Cerebellar nuclear complex (tissue), 1 donor: ENCODE measurements at regions not wholly inside any gene's neighbourhood (a gene's known extent, or its start where the extent isn't known, plus 50 kb on each side); places are given as distances from the start of the nearest gene placed in this dataset.

Experiments used
- DNase-seq, 2 experiments: peaks; one replicate each; lab custom pipeline; 2025; lab: John Stamatoyannopoulos, UW

DNA sequence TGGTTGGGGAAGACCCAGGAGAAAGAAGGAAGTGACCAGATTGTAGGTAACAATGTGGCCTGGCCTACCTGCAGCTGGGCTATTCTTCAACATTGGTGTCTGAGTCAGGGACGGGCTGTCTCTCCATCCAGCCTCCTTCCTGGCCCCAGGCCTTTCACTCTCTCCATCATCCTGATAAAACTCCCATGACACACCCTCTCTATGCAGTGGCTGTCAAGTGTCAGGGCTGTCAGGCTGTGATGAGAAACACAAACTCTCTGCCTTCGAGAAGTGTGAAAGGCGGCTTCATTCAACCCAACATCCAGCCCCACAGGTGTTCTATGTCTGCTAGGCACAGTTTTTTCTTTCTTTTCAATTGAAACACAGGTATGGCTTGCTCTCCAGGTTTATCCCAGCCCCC is 153.3 kb upstream of the VSTM2B start:
- no peak for DNase-seq

DNA sequence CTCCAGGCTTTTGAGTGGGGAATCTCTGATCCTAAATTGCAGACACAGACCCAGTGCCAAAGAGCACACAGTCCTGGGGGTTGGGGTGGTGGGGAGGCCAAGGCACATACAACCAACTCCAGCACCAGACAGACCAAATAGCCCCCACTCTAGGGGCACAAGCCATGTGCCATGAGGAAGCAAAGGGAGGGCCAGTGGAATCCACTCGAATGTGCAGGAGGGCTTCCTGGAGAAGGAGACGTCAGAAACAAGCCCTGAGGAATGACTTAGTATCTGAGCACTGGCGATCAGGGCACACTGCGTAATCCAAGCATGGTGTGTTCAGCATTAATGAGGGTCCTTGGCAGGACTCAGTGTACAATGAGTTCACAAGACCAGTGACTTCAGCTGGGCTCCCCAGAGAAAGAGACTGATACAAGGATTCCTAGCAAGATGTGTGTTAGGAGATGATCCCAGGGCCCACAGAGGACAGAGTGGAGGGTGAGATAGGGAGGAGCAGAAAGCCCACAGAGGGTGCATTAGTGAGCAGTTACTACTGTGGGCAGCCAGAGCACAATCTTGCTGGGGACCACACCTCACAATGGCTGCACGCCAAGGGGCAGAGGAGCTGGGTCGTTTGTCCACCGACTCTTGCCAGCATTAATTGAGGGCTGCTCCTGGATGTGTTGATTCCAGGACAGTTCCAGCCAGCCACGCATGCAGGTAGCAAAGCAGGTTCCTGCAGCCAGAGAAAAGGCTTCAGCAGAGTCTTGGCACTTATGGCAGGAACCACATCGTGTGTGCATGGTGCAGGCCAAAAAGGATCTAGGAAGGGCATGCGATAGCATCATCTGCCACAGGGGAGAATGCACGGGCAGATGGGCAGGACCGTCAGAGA is 152.6 kb upstream of the VSTM2B start:
- DNase-seq: no peak

DNA sequence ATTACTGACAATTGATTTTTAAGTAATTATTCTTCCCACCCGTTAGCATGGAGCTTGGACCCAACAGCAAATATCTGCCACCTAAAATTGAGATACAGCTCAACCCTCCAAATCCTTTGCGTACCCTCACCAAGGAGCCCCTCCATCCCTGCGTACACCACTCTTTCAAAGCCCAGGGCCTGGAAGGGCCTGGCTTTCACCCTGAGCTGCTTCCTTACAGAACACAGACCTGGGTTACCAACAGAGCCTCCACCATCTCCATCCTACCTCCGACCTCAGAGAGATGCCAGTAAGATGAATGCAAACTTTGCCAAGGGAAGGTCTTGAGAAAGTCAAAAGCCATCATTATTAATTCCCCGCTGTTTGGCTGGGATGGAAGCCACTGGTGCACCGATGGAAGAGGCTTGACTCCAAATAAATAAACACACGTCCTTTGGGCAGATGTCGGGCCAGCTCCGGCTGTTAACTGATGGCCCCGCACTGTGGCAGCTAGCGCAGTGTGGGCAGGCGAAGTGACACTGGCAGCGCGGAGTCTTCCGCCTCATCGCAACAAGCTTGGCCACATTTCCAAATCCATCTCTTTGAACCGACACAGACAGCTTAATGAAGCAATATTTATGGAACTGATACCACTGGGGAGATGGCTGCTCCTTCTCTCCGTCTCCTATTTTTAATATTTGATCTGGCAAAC is 150.2 kb upstream of the VSTM2B start:
- no peak for DNase-seq

DNA sequence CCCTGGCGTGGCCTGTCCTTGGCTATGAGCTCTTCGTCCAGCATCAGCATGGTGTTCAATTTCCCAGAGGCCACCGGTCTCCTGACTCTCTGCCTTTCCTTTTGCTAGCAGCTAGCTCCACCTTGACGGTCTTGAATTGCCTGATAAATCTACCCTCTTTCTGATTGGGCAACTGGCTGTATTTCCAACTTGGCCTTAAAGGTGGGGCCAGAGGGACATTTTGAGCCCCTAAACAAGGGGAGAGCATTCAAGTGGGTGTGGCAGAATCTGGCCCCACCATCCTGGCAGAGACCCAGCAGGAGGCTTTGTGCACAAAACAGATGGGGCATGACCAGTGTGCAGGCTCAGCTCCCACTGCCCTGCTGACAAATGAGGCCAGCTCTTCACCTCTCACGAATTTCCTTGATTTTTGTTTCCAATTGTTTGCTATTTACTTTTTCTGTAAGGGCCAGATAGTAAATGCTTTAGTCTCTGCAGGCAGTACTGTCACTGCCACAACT is 148.9 kb upstream of the VSTM2B start:
- DNase-seq: no peak

DNA sequence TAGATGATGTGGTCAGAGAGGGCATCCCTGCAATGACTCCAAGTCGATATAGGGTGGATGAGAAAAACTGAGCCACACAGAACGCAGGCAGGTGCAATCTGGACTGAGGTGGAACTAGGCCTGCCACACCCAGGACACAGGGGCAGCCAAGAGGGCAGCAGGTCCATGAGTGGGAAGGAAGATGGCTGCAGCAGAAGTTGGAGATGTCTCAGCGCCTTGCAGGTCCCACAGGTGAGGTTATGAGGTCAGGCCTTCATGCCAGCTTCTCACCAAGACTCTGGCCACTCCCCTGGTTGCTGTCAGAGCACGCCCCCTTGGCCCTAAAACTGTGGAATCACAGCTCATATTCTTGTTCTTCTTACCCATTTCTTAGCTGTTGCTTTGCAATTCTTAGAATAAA is 147.7 kb upstream of the VSTM2B start:
- no peak for DNase-seq

DNA sequence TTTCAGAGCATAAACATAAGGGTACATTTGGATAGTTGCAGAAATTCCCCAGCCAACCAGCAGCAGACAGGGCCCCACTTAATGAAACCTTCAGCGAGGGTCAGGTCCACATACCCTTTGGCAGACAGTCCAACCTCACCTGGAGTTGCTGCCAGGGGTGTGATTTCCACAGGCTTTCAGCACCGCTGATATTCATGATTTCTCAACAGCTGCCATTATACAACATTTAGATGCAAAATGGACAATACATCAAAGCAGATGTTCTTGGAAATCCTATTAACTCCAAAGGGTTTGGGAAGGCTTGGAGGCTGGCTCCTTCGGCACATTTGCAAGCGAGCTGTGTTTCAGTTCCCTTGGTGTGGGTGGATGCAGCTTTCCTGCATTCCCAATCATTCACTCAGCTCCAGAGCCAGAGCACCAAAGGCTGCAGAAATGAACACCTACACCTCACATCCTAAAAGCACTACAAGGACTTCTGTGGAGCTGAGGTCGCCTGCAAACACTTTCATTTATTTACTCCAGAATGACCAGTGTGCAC is 147.2 kb upstream of the VSTM2B start:
- no peak for DNase-seq

DNA sequence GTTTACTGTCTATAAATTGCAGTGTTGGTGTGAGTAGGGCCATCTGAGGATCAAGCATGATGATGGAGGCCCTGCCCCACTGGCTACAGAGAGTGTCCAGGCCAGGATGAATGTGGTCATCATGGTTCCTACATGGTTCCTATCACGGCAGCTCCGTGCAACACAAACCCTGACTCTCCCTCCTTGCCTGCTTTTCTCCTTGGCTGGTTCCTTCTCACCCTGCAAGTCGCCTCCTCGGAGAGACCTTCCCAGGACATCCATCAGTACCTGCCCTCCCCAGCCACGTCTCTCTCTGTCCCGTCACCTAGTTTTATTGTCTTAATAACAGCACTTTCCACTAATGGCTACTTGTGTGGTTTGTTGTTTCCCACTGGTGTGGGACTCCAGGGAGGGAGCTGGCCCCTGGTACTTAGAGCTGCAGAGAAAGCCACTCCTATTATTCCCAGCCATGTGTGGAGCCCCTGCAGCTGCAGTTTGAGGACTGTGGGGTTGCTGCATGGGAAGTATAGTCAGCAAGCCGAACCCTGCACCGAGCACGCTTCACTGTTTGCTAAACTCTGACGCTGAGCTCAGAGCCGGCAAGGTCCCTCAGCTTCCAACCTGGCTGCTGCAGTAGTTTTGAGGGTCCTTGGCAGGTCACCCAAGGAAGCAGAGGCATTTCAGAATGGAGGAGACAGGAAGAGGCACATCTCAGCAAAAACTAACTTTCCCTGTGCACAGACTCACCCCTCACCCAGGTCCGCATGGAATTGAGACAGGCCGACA is 146.4 kb upstream of the VSTM2B start:
- no peak for DNase-seq

DNA sequence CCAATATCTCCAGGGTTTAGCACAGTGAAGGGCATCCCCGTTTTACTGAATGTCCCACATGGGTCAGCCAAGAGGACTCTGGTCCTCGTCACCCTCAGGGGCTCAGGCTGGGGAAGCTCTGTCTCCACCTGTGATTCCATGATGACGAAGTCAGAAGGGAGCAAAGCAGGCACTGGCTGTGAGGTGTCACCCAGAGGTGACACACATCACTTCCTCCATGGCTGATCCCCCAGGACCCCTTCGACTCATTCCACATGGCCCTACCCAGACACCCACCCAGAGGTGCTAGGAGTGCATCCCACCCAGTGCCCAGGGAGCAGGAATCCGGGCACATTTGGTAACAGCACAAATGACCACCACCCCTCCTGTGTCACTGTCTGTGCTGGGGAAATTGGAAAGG is 145.2 kb upstream of the VSTM2B start:
- DNase-seq: no peak

DNA sequence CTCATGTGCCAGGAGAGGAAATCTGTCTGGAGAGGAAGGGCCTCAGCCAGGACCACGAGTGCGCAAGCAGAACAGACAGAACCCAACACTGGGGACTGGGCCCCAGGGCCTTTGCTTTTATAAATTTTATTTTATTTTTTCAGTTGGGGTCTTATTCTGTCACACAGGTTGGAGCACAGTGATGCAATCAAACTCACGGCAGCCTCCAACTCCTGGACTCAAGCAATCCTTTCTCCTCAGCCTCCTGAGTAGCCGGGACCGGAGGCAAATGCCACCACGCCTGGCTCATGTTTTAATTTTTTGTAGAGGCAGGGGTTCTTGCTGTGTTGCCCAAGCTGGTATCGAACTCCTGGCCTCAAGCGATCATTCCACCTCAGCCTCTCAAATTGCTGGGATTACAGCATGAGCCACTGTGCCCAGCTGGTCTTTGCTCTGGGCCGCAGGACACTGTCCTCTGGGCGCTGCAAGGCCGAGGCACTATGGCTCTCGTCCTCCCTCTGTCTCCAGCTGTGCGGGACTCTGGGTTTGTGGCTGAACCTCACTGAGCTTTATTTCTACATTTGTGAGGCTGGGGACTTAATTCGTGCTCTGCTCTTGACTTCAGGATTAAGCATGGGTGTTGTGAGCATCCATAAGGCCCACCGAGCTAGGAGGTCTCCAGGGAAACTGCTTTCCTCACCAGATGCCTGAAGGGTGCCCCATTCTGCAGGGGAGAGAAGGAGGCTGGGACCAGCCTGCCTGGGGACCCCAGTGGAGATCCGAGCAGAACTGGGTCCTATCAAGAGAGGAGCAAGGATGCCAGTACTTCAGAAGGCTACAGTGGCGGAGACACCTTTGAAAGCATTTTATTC is 144.2 kb upstream of the VSTM2B start:
- no peak for DNase-seq

DNA sequence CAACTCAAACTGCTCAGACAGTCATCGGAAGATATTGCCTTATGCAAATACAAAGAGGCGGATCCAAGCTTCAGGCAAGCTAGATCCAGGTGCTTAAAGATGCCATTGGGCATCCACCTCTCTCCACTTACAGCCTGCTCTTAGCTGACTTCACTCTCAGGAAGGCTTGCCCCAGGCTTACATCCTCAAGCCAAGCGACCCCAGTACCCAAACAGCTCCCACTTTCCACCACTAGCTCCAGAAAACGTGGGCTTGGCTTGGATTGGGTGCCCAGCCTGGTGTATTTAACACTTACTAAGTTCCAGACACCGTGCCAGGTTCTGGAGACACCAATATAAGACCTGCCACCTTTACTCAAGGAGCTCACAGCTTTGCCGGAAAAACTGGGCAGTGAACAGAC is 142.1 kb upstream of the VSTM2B start:
- DNase-seq: no peak

DNA sequence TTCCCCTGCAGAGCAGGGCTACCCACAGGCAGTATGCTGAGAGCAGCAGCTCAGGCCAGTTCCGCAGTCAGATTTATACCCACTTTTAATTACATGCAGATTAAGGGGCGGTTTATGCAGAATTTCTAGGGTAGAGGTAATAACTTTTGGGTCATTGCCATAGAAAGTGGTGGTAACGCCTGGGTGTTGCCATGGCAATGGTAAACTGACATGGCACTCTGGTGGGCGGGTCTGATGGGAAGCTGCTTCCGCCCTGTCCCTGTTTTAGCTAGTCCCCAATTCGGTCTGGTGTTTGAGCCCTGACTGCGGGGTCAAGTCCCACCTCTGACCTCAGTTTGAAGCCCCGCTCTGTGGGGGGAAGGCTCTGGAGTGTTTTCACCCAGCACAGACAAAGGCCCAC is 141.1 kb upstream of the VSTM2B start:
- DNase-seq: no peak

DNA sequence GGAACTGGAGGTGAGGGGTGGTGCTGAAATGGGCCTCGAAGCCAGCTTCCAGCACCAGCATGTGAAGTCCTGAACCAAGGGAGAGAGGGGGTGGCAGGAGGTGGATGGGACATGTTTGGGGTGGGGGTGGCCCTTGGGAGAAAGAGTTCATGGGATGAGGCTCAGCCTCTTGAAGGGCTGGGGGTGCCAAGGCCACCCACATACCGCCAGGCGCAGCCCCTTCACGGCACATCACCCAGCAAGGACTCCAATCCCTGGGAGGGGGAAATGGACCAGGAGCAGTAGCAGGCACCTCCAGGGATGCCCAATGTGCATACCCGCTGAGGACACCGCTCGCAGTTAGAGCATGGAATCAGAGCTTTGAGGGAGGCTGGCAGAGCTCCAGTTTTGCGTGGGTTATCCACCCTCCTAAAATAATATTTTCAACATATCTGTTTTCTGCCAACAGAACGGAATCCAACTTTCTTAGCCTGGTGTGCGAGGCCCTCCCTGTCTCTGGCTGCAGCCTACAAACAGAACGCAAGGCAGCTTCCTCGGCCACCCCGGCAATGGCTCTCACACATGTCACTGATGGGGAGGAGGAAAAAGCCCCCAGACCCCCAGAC is 140.5 kb upstream of the VSTM2B start:
- no peak for DNase-seq

DNA sequence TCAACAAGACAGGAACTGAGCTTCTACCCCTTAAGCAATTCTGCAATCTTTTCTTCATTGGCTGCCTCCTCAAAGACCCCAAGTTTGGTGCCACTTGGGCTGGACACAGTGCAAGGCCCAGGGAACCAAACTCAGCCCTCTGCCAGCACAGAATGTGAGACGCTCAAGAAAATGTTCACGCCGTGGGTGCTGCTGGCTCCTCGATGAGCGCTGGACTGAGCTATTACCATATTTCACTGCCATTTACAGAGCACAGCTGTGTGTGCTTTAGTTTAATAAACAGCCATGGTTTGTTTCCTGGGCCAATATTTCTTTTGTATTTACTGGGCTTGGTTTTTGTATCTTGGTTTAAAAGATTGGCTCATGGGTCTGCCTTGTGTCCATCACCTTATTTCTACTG is 138.8 kb upstream of the VSTM2B start:
- no peak for DNase-seq

DNA sequence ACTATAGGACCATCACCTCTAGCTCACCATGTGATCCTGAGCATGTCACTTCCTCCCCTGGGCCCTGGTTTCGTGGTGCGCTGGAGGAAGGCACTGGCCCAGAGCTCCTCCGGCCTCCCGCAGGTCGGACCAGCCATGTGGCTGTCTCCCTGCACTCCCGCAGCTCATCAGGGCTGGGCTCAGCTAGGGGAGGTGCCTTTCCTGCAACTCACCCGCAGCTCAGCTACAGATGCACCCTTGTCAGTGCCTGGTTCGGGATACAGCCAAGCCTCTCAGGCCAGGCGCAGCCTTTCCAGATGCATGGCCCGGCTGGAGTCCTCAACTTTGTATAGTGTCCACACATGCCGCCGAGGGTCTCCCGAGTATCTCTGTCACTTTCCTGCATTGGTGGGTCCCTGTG is 138.2 kb upstream of the VSTM2B start:
- DNase-seq: no peak

DNA sequence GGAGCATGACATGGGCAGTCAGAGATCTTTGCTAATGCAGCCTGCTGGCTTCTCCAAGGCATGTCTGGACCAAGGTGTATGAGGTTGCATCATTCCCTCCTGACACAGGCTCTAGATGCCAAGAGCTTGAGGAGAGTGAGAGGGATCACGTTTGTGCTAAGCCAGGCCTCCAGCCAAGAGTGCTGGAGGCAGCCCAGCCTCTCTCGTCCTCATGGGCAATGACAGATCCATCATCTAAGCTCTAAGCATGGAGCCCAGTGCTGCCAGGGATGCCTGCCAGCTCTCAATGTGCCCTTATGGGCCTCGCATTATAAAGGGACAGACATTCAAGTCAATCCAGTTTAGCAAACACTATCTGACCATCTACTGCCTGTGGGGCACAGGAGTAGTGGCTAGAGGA is 136.3 kb upstream of the VSTM2B start:
- peak; percentile 77 to 90 for DNase-seq

DNA sequence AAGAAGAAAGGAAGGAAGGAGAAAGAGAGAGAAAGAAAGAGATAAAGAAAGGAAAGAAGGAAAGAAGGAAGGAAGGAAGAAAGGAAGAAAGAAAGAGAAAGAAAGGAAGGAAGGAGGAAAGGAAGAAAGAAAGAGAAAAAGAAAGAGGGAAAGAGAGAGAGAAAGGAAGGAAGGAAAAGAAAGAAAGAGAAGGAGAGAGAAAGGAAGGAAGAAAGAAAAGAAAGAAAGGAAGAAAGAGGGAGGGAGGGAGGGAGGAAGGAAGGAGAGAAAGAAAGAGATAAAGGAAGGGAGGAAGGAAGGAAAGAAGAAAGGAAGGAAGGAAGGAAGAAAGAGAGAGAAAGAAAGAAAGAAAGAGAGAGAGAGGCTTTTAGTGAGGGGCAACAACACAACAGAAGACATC is 135.1 kb upstream of the VSTM2B start:
- DNase-seq: no peak

DNA sequence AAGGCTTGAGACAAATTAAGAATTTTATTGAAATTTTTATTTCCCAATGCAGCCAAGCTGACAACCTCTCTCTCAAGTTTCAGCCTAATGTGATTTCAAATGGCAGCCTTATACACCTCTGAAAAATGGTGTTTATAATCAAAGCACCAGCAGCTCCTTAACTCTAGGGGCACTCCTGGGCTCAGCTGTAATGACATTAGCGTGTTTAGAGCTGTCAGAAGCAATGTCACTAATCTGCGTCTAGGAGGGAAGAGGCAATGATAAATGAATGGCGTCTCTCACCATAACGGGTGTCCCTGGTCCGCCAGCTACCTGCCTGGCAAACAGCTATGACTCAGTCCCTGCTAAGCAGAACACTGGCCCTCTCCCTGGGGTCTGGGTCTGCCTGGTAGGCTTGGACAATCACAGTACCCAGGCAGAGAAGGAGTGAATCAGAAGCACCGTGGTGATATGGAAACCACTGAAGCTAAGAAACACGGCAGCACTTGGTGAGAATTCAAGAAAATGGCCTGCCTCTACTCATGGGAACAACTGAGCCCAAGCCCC is 131.8 kb upstream of the VSTM2B start:
- DNase-seq: no peak

DNA sequence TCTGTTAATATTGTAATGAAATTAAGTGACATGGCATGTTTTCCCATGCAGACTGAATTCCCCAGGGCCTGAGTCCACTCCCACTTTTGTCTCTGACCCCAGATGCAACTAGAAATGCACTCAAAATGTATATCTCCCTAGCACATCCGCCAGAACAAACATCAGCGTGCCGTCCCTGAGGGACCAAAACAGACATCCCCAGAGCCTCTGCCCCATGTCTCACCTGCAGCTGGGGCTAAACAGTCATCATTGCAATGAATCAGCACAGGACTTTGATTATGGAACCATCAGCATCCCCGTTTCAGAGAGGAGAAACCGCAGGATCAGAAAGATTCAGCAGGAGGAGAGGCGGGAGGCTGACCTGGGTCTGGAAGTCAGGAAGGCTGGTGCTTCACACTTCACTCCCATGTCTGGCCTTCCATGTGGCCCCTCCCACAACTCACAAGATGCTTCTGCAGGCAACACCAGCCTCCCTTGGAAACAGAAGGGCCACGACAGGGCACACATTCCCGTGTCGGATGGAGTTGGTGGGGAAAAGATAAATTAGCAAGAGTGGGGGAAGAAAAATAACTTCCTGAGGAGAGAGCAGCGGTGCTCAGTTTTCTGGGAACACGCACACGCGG is 130.6 kb upstream of the VSTM2B start:
- DNase-seq: no peak

DNA sequence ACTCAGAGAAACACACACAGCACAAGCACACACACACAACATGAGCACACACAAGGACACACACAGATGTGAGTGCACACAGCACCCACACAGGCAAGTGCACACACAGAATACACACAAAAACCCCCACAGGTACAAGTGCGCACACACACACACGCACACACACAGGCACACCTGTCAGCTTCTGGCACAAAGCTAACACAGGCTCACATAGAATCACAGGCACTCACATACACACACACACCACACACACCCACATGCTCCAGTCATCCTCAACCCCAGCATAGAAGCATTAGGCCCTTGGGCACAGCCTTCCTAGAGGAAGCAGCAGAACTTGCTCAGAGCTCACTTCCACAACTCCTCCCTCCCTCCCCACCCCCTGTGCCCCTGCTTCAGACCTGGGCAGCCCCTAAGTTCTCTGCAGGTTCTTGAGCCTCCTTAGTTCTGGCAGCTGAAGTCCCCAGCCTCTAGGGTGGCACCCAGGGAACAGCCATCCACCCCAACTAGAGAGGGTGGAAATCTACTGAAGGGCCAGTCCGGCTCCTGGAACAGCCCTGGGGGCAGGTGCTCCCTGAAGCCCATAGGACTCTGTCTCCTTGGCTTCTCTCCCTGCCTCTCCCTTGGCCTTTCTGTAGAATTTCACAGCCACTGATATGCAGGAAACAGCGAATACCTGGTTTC is 129.9 kb upstream of the VSTM2B start:
- DNase-seq: no peak

DNA sequence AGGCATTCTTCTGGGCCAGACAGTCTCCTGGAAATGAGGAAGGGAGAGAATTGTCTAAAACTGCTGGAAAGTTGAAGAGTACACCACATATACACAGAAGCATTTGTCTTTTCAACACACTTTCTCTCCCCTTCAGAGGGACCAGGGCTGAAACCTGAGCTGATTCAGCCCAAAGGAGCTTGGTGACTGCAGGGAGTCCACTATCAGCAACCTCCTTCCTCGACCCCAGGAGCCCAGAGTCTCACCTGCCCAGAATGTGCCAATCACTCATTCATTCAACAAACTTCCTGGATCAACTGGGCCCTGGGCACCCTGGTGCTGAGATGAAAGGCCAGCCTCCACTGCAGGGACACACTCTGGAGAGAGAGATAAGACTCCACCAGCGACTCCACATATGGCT is 128.9 kb upstream of the VSTM2B start:
- no peak for DNase-seq
